ENCODE measurements at regions not wholly inside any gene's neighbourhood (a gene's known extent, or its start where the extent isn't known, plus 50 kb on each side); places are given as distances from the start of the nearest gene placed in this dataset.
"Not testable (repeated sequence)": the region's sequence is repeated elsewhere in the genome, so short reads cannot be mapped to it uniquely, and the experiment has no call there.

DNA sequence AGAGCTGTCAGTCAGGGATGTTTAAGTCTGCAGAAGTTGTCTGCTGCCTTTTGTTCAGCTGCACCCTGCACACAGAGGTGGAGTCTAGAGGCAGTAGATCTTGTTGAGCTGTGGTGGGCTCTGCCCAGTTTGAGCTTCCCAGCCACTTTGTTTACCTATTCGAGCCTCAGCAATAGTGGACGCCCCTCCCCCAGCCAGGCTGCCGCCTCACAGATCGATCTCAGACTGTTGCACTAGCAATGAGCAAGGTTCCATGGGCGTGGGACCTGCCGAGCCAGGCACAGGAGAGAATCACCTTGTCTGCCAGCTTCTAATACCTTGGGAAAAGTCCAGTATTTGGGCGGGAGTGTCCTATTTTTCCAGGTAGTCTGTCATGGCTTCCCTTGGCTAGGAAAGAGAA, 225.1 kb upstream of the RASA1 start:
- no peak for DNase-seq

DNA sequence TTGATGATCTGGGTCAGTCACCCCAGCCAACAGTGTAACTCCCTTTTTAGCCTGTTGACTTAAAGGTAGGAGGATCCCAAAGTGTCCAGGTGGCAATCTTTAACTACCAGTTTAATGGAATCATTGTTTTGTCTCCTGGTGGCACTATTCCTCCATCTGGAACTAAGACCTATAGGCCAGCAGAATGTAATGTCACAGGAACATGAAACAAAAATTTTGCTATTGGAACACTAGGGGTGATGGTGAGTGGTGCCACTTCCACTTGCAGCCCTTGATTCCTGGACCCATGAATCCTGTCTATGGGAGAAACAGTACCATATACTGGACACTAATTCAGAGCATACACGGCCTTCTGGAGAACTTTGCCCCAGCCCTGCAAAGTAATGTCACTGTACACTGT, 219.5 kb upstream of the RASA1 start:
- no peak for DNase-seq

DNA sequence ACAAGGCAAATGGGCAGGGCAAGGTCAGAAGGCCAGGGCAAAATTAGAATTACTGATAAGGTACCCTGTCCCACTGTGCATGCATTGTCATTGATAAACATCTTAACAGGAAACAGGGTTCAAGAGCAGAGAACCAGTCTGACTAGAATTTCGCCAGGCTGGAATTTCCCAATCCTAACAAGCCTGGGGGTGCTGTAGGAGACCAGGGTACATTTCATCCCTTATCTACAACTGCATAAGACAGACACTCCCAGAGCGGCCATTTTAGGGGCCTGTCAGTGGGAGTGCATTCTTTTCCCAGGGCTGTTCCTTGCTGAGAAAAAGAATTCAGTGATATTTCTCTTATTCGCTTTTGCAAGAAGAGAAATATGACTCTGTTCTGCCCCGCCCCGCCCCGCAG, 218.7 kb upstream of the RASA1 start:
- not testable (repeated sequence) for DNase-seq

- DNase-seq, result no peak
These were observed 216.1 kb upstream of the RASA1 start for GRCh38 chr5:87051502-87052113.

DNA sequence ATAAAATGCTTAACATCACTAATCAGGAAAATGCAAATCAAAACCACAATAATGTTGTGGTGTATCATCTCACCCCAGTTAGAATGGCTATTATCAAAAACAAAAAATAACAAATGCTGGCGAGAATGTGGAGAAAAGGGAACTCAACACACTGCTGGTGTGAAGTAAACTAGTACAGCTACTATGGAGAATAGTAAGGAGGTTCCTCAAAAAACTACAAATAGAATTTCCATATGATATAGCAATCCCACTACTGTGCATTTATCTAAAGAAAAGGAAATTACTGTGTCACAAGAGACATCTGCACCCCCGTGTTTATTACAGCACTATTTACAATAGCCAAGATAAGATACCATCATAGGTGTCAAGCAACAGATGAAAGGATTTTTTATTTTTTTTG, 214.5 kb upstream of the RASA1 start:
- DNase-seq, result no peak

DNA sequence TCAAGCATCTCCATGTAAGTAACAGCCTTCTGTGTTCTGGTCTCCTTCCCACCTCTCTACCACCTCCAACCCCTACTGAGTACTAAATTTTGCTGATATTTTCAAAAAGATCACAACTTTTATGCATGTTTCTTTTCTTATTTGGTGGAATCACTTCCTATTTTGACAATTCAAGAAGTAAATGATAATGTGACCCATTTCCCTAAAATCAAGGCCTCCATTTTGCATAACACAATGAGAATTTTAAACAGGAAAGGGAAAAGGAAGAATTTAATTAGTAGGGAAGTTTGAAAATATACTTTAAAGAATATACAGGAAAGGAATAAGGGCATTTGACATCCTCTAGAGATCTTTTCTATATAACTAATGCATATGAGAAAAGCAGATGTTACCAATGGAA, 212.9 kb upstream of the RASA1 start:
- no peak for DNase-seq

GRCh38 chr5:87061046-87061445, 206.6 kb upstream of the RASA1 start:
- DNase-seq, result no peak

GRCh38 chr5:87069311-87069710, 198.4 kb upstream of the RASA1 start:
- no peak for DNase-seq

- peak in 5 of 56 donors; percentile 1 to 28 (median 4) for DNase-seq
These were observed 197.6 kb upstream of the RASA1 start for GRCh38 chr5:87069974-87070608.

DNA sequence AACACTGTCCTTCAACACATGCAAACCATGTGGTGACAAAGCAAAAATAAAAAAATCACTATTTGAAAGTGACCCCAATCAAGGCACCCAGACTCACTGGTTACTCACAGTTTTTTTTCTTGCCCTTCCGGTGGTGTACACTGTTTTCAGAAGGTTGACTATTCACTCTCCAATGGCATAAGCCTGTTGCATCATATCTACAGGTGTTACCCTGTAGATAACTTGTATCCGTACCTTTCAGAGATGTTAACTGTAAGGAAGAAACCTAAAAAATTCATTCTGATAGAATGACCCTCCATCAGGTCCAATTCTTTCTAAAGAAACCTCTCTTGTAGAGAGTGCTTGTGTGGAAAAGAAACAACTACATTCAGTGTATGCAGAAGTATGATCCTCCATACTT, 193.6 kb upstream of the RASA1 start:
- DNase-seq, result no peak

GRCh38 chr5:87074934-87075541, 192.6 kb upstream of the RASA1 start:
- no peak for DNase-seq

- DNase-seq, result no peak
These were observed 191.3 kb upstream of the RASA1 start for GRCh38 chr5:87076411-87076810.

GRCh38 chr5:87076931-87077330, 190.8 kb upstream of the RASA1 start:
- no peak for DNase-seq

GRCh38 chr5:87079219-87079618, 188.5 kb upstream of the RASA1 start:
- DNase-seq, result peak in 4 of 56 donors; percentile 1 to 25 (median 13)

DNA sequence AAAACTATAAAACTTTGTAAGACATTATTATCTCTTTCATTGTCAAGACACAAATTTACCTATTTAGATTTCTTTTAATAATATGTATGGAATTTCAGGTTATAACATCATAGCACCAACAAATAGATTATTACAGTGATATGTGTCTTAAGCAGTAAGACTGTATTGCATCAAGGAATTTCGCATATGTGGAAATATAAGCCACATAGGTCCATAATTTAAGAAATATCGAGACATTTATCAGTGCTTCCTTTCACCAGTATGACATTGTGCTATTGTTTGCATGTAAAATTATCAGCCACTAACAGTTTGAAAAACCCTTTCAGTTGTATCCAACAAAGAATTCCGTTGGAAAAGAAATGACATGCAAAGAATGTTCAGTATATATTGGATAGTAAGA, 186.7 kb upstream of the RASA1 start:
- DNase-seq, result no peak

GRCh38 chr5:87081511-87082372, 185.9 kb upstream of the RASA1 start:
- DNase-seq, result peak in 7 of 56 donors; percentile 3 to 56 (median 5)

- DNase-seq, result no peak
These were observed 173.3 kb upstream of the RASA1 start for GRCh38 chr5:87094347-87094746.

GRCh38 chr5:87094833-87095232, 172.8 kb upstream of the RASA1 start:
- no peak for DNase-seq

- no peak for DNase-seq
These were observed 171.9 kb upstream of the RASA1 start for GRCh38 chr5:87095787-87096186.

DNA sequence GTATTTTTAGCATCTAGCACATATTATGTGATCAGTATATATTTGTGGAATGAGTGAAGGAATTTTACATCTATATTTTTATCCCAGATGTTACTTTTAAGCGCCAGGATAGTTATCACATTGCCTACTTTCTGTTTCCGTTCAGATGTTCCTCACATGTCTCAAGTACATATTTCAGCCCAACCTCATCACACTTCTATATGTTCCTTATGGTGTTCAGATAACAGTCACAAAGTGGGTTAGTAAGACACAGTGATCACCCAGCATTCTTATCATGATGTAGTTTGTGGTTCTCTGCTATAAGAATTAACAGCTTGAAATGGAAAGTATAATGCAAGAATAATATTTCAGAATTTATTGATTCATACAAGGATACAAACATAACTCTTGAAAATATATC, 170.0 kb upstream of the RASA1 start:
- no peak for DNase-seq

- DNase-seq, result no peak
These were observed 168.3 kb upstream of the RASA1 start for GRCh38 chr5:87099291-87099839.

GRCh38 chr5:87099968-87100367, 167.7 kb upstream of the RASA1 start:
- no peak for DNase-seq
